ENCODE measurements at regions not wholly inside any gene's neighbourhood (a gene's known extent, or its start where the extent isn't known, plus 50 kb on each side); places are given as distances from the start of the nearest gene placed in this dataset.
"Not testable (repeated sequence)": the region's sequence is repeated elsewhere in the genome, so short reads cannot be mapped to it uniquely, and the experiment has no call there.

DNA sequence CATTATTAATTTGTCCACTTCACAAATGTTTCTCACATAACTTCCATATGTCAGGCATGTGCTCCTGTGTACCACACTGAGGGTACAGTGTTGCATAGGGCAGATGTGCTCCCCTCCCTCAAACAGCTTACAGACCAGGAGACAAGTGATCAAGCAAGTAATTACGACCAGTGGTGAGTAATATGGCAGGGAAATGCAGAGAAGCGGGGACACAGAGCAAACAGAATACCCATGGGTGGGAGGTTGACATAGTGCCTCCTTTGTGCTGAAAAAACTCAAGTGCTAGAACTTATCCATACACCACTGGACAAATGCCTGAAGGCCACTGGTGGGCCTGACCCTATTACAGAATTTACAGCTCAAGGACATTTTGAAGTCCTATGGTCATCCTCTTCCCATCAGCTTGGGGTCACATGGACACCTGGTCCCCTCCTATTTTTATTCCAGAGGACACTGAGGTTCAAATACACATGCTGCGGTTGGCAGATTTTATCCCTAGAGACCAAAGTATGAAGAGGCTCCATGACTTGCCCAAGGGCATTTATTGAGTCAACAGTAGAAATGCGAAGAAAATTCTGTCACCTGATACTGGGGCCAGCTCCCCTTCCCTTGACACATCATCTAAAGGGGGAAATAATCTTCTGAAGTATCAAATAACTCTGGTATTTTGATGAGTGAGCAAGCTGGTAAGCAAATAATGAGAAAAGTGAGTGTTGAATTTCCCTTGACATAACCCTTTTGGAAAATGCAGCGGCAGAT is 116.6 kb downstream of the QRSL1 start:
- DNase-seq (ENCODE audit: low read depth): no peak

DNA sequence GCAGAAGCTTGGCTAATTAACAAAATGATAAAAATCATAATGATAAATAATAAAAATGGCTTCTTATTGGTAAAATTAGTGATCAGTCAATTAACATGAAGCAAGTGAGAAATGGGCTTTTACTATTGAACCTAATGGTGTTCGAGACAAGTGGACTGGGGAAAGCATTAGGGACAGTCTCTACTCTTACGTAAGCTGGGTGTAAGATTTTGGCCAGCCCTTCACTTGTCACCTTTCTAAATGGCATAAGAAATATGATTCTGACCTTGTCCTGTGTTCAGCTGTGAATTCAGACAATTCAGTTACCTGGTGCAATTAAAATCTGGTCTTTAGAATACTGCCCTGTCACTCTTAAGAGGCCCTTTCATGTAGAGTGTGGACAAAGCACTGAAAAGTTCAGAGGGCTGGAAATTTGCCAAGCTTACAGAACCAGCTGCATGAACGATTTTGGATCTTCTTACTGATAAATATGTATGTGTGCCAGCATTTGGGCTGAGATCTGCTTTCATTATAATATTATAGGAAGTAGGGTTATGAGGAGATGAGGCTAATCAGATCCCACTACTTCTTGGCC is 115.9 kb downstream of the QRSL1 start:
- DNase-seq (ENCODE audit: low read depth): no peak

GRCh38 chr6:106744781-106745180 is 115.4 kb downstream of the QRSL1 start:
- DNase-seq (ENCODE audit: low read depth): no peak

DNA sequence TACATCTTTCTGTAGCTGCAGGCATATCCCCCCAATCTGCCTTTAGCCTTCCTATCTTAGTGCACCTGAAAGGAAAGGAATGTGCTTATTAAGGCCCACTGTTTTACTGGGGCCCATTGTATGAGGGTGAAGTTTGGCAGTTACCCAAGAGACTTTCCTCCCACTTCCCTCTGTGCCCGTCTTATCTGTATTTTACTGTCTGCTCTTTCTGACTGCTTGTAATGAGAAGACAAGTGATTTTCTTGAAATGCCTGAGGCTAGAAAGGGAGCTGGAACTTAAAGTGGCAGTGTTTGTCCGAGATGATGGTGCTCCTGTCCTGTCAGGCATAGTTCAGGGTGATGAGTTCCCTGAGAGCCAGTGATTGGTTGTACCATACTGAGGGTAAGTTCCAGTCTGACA is 114.7 kb downstream of the QRSL1 start:
- peak; percentile 76 for DNase-seq (ENCODE audit: low read depth)

DNA sequence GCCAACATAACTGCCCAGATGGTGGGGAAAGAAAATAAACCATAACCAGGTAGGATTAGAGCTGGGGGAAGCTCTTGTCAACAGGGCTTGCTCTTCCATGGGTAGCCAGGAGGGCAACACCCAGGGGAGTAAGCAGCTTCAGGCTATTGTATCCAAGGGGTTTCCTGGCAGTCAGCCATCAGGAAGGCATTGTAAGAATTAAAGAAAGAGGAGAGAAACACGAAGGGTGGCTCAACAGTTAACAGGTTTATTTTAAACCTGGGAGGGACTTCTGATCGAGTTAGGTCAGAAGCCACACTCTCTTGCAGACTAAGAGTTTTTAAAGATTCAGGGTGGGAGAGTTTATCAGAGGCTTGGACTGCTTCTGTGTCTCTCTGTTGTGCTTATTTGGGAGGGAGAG is 114.2 kb downstream of the QRSL1 start:
- no peak for DNase-seq (ENCODE audit: low read depth)

GRCh38 chr6:106740287-106740686 is 110.9 kb downstream of the QRSL1 start:
- DNase-seq (ENCODE audit: low read depth): no peak

DNA sequence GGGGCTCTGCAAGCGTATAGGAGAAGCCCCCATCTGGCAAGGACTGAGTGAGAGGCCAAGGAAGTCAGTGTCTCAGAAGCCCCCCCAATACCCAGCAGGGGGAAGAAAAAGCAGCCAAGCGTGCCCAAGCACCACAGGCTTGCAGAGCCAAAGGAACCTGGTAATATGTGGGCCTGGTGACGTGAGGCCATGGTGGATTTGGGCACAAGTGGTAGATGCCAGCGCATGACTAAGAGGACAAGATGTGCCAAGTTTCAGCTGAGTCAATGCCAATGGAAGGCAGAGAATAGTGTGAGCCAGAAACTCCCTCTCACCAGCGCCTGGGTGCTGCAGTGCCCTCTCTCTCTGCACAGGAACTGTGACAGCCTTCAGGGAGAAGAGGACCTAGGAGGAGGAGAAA is 110.0 kb downstream of the QRSL1 start:
- DNase-seq (ENCODE audit: low read depth): no peak

DNA sequence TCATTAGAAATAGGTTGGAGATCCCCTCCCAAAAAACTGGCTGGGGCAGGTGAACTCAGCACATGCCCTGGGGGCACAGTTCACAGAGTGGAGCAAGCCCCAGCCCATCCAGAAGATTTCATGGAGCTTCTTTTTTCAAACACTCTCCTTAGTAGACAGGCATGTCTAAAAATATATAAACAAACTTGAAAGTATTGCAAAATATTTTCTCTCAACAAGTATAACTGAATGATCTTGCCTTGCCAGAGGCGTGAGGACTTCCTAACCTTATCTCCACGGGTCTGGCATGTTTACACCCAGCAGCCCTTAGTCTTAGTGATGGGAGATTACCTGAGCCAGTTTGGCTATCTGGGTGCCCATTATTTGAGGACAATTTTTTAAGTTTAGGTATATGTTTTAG is 107.1 kb downstream of the QRSL1 start:
- no peak for DNase-seq (ENCODE audit: low read depth)

DNA sequence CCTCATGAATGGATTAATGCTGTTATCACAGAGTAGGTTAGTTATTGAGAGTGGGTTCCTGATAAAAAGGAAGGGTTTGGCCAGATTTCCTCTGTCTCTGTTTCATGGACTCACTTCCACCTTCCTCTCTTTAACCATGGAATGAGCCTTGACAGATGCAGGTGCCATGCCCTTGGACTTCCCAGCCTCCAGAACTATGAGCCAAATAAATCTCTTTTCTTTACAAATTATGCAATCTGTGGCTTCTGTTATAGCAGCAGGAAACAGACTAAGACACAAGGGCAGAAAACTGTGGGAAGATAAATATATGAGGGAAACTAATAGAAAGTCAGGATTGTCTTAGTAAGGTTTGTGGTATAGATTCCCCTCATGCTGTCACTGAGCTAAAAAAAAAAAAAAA is 106.5 kb downstream of the QRSL1 start:
- no peak for DNase-seq (ENCODE audit: low read depth)

DNA sequence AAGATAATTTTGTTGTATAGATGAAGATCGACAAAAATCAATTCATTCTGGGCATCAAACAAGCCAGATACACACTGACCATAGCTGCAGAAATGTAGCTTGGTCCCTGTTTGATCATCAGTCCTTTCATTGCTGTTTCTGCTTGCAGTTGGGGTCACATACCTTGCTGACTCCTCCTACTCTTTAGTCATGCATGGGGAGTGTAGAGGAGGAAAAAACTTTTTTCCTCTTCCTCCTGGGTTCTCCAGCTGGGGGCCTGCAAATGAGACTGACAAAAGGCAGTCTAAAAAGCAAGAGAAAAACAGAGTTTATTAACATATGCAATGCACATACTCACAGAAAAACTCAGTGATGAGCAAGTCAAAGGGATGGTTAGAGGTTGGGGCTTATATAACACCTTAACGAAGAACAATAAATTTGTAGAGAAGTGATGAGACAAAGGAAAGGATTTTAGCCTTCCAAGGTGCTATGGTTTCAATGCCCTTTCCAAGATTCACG is 105.8 kb downstream of the QRSL1 start:
- no peak for DNase-seq (ENCODE audit: low read depth)

- no peak for DNase-seq (ENCODE audit: low read depth)
These were observed 104.0 kb downstream of the QRSL1 start for GRCh38 chr6:106733386-106733785.

- no peak for DNase-seq (ENCODE audit: low read depth)
These were observed 103.1 kb downstream of the QRSL1 start for GRCh38 chr6:106732376-106732940.

GRCh38 chr6:106731843-106732160 is 102.4 kb downstream of the QRSL1 start:
- no peak for DNase-seq (ENCODE audit: low read depth)

DNA sequence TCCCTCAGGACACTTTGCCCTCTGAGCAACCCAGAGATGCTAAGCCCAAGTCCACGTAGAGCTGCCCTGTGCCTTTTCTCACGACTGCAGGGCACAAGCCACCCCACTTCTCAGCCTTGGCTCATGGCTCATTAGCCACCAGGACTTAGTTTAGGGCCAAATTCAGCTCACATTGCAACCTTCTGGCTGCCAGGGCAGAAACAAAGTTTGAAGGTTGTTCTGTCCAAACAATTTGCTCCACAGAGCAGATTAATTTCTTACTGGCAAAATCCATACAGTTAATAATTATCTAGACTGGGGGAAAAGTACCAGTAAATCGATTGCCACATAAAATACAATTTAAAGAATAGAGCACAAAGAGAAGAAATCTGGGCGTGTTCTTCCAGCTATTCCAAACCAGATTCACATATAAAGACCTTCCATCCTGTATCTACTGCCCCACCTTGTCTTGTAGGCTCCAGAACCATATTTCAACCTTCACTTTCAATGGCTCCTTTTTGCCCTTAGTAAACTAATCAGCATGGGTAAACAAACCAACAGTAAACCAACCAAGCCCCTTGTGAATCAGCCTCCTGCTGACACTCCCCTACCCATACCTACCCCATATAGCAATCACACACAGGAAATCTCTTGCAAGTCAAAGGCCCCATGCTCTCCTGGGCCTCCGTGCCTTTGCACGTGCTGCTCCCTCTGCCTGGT is 101.9 kb downstream of the QRSL1 start:
- no peak for DNase-seq (ENCODE audit: low read depth)

DNA sequence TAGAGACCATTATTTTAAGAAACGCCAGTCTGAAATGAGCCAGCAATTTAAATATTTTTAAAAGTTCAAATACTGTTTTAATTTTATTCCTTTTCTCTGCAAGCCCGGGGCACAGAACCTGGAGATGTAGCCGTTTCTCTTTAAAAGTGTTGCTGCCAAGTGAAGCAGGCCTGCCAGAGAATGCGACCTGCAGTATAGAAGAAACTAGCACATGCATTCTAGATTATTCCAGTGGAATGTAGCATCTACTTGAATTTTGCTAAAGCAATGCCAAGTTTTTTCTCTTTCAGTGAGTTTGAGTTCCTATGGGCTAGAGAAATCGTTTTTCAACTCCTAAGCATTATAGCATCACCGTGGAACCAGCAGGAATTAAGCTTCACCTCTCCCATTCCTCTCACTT is 101.3 kb downstream of the QRSL1 start:
- no peak for DNase-seq (ENCODE audit: low read depth)

DNA sequence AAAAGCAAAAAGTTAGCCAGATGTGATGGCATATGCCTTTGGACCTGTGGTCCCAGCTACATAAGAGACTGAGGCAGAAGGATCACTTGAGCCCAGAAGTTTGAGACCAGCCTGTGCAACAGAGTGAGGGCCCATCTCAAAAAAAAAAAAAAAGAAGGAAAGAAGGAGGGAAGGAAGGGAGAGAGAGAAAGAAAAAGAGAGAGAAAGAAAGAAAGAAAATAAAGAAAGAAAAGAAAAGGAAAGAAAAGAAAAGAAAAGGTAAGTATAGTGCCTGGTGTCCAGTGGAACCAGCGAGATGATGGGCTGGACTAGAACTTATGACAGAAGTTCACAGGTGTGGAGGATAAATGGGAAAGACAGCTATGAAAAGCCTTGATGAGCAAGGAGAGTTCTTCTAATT is 100.9 kb downstream of the QRSL1 start:
- DNase-seq (ENCODE audit: low read depth): no peak

GRCh38 chr6:106729841-106730240 is 100.5 kb downstream of the QRSL1 start:
- no peak for DNase-seq (ENCODE audit: low read depth)

- DNase-seq (ENCODE audit: low read depth): no peak
These were observed 99.0 kb downstream of the QRSL1 start for GRCh38 chr6:106728296-106728870.

DNA sequence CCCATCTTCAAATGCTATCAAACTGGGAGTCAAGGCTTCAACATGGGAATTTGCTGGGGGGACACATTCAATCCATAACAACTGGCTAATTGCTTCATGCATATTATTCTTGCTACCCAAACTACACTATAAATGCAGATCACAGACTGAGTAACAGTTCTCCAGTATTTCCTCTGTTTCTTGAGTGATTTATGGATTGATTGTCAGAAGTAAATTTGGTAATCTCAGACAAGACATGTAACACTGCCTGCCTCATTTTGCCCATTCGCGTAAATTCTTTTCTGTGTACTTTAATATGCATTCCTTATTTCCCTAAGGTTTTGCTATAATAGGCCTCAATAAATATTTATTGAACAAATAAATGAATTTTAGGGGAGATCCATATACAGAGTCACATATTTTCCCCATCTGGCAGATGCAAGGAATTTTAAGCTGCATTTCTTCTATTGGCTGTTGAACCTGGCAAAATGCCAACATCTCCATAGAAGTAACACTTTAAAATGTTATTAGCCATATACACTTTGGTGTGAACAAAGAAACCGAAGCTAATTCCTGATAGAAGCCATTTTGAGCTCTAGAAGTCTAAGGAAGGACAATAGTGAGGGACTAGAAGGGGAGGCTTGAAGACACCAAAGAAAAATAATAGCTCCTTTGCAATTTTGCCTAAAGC is 98.2 kb downstream of the QRSL1 start:
- no peak for DNase-seq (ENCODE audit: low read depth)

DNA sequence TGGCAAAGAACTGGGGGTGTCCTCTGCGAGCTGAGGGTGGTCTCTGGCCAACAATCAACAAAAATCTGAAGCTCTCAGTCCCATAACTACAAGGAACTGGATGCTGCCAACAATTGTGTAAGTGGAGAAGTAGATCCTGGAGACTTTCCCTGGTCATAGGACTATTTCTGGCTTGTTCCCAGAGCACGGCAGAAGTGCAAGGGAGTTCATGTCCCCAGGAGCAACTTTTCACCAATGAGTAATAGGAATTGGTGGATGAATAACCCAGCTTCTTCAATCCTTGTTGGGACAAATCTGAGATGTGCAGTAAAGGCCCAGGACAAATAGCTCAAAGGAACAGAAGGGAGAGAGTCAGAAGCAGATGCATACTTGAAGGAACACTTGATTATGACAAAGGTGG is 95.5 kb downstream of the QRSL1 start:
- DNase-seq (ENCODE audit: low read depth): no peak

DNA sequence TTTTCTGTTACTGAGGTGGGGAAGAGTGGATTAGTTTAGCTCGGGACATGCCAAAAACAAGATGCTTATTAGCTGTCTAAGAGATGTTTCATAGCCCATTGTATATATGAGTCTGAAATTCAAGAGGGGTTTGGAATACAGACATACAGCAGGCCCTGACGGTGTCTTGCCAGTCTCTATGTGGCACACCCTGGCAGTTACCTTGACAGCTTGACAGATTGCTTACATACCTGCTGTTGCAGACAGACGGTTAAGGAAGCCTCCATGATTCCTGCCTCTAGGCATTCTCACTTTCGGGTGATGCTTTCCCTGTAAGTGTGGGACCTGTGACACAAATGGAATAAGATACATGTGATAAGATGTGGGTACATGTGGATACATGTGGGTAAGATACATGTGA is 95.0 kb downstream of the QRSL1 start:
- no peak for DNase-seq (ENCODE audit: low read depth)

- DNase-seq (ENCODE audit: low read depth): not testable (repeated sequence)
These were observed 94.0 kb downstream of the QRSL1 start for GRCh38 chr6:106723419-106723818.
